ENCODE measurements at regions not wholly inside any gene's neighbourhood (a gene's known extent, or its start where the extent isn't known, plus 50 kb on each side); places are given as distances from the start of the nearest gene placed in this dataset.

DNA sequence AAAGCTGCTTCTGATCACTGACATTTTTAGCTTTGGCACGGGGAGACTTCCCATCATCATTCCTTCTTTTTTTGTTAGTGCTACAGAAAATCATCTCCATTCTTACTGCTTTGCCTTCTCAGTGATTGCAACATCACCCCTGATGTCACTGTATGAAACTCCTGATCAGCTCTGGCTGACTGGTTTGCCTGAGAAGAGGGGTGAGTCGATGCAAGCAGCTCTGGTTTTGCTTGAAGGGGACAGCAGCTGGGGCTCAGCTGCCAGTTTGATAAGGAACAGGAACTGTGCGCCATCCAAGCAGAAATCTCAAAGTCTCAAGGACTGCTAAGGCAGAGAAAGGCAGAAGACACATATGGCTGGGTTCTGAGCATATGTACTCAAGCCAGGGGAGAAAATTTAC lies 808.5 kb upstream of the CELF2 start:
- no peak for ATAC-seq
- intact Hi-C loops (cut with DNase I, micrococcal nuclease): no loop called here
- Mint-ChIP-seq H3K36me3 (ENCODE audit: low read depth) (no peaks in the 10 kb centered on the region), H3K27ac (no peak overlapping the region), H3K27me3 (peaks cover 7% of the 10 kb centered on the region), H3K4me3 (no peak overlapping the region), H3K4me1 (no peaks in the 10 kb centered on the region), H3K9me3 (ENCODE audit: low read depth) (peaks cover 6% of the 10 kb centered on the region)
- ChIA-PET CTCF (no interaction called here), POLR2A (no interaction called here)
- no peak for DNase-seq

DNA sequence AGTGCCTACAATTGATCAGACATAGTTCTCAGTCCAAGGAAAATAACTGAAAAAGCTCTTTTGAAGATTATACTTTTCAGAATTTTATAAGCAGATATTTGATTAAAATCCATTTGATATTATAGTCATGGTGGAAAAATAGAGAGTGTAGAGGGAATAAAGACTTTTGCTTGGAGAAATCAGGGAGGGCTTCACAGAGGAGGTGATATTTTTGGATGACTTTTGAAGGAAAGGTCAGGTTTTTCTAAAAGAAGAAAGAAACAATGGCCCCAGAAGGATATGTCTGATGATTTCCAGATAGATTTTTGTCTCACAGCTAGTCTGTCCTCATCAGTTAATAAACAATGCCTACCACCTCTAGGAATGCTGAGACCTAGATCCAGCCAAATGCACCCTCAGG lies 806.3 kb upstream of the CELF2 start:
- ChIA-PET CTCF (interaction anchor here (0.6 kb wide), 1 partner anchor 1399 kb away, joined by 5 read pairs; no protein-coding TSS in a partner anchor), POLR2A (no interaction called here)
- intact Hi-C loops (cut with DNase I, micrococcal nuclease): no loop called here
- H3K27ac Mint-ChIP-seq: no peak overlapping the region
- no peaks in the 10 kb centered on the region for H3K9me3 Mint-ChIP-seq (ENCODE audit: low read depth)
- H3K4me3 Mint-ChIP-seq: no peak overlapping the region
- H3K4me1 Mint-ChIP-seq: no peaks in the 10 kb centered on the region
- DNase-seq (no peak), ATAC-seq (no peak)
- H3K36me3 Mint-ChIP-seq (ENCODE audit: low read depth): no peaks in the 10 kb centered on the region
- H3K27me3 Mint-ChIP-seq: peaks cover 11% of the 10 kb centered on the region

DNA sequence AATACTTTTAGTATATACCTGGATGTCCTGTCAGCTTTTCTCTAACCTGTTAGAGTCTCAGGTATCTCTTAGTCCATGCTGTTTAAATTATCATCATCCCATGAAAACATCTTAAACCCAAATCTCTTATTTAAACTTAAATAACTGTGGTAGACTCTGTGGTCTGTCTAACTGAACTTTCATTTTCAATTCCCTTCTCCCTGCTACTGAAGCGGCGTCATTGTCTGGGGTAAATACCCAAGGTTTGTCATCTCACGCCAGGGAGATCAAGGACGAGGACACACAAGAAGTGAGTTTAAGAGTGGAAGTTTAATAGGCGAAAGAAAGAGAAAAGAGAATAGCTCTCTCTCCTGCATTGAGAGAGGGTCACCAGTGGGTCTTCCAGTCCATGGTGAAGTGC lies 804.4 kb upstream of the CELF2 start:
- POLR2A ChIA-PET: no interaction called here
- no peak for DNase-seq

DNA sequence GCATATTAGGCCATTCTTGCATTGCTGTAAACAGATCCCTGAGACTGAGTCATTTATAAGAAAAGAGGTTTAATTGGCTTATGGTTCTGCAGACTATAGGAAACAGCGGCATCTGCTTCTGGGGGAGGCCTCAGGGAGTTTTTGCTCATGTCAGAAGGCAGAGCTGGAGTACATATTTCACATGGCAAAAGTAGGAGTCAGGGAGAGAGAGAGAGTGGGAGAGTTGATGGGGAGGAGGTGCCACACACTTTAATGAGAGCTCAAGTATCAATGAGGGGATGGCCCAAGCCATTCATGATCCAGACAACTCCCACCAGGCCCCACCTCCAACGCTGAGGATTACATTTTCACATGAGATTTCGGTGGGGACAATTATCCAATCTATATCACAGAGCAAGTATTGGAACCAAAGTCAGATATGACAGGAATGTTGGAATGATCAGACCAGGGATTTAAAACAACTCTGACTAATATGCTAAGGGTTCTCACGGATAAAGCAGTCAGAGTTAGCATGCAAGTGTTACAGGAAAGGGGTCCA lies 795.3 kb upstream of the CELF2 start:
- H3K36me3 Mint-ChIP-seq (ENCODE audit: low read depth): no peaks in the 10 kb centered on the region
- H3K4me3 Mint-ChIP-seq: no peak overlapping the region
- no peaks in the 10 kb centered on the region for H3K9me3 Mint-ChIP-seq (ENCODE audit: low read depth)
- ChIA-PET POLR2A (no interaction called here), CTCF (no interaction called here)
- peaks cover 4% of the 10 kb centered on the region for H3K27me3 Mint-ChIP-seq
- ATAC-seq (no peak), DNase-seq (no peak)
- H3K4me1 Mint-ChIP-seq: no peaks in the 10 kb centered on the region
- H3K27ac Mint-ChIP-seq: no peak overlapping the region
- intact Hi-C loops (cut with DNase I, micrococcal nuclease): no loop called here

More for the DNA sequence above, 804.4 kb upstream of the CELF2 start:
- Mint-ChIP-seq H3K4me3 (no peak overlapping the region), H3K27me3 (peaks cover 10% of the 10 kb centered on the region), H3K27ac (no peak overlapping the region), H3K9me3 (ENCODE audit: low read depth) (no peaks in the 10 kb centered on the region), H3K4me1 (no peaks in the 10 kb centered on the region), H3K36me3 (ENCODE audit: low read depth) (no peaks in the 10 kb centered on the region)
- CTCF ChIA-PET: no interaction called here
- ATAC-seq: no peak
- intact Hi-C loops (cut with DNase I, micrococcal nuclease): no loop called here

DNA sequence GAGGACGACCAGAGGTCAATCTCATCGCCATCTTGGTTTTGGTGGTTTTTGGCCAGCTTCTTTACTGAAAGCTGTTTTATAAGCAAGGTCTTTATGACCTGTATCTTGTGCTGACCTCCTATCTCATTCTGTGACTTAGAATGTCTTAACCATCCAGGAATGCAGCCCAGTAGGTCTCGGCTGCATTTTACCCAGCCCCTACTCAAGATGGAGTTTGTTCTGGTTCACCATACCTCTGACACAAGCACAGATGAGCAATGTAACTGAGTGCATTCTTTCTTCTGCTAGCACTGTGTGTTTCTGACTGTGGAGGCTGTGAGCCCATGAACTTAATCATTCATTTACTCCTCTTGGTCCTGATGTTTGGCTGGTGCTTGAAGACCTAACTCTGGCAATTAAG lies 794.5 kb upstream of the CELF2 start:
- ChIA-PET POLR2A (interaction anchor here (0.6 kb wide), 1 partner anchor 223 kb away, joined by 3 read pairs; no protein-coding TSS in a partner anchor), CTCF (no interaction called here)
- no peak overlapping the region for H3K4me3 Mint-ChIP-seq
- H3K9me3 Mint-ChIP-seq (ENCODE audit: low read depth): no peaks in the 10 kb centered on the region
- peaks cover 2% of the 10 kb centered on the region for H3K27me3 Mint-ChIP-seq
- intact Hi-C loops (cut with DNase I, micrococcal nuclease): no loop called here
- DNase-seq: no peak
- no peaks in the 10 kb centered on the region for H3K4me1 Mint-ChIP-seq
- H3K36me3 Mint-ChIP-seq (ENCODE audit: low read depth): no peaks in the 10 kb centered on the region
- H3K27ac Mint-ChIP-seq: no peak overlapping the region
- no peak for ATAC-seq

DNA sequence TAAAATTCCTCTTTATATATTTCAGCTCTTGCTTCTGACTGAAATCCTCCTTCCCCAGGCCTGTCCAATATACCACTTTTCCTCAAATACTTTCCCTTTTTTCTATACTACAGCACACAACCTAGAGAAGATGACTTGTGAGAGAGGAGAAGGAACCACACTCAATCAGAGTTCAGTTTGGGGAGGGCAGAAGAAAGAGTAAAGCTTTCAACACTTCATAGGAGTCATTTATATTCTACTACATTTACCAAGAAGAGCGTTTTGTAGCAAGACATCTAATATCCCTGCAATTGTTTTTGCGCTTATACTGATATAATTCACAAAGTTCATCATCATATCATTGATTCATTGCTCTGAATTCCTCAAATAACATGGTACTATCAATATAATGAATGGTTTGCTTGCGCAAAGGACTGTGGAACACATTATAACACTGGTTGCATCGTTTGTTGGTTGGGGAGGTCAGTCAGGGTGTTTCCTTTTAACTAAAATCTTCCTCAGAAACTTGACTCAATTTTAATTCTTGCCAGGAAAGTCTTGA lies 792.5 kb upstream of the CELF2 start:
- Mint-ChIP-seq H3K27me3 (peaks cover 6% of the 10 kb centered on the region), H3K4me3 (no peak overlapping the region), H3K9me3 (ENCODE audit: low read depth) (peaks cover 2% of the 10 kb centered on the region), H3K27ac (no peak overlapping the region), H3K4me1 (no peaks in the 10 kb centered on the region), H3K36me3 (ENCODE audit: low read depth) (no peaks in the 10 kb centered on the region)
- intact Hi-C loops (cut with DNase I, micrococcal nuclease): no loop called here
- DNase-seq (no peak), ATAC-seq (no peak)
- ChIA-PET POLR2A (no interaction called here), CTCF (no interaction called here)

DNA sequence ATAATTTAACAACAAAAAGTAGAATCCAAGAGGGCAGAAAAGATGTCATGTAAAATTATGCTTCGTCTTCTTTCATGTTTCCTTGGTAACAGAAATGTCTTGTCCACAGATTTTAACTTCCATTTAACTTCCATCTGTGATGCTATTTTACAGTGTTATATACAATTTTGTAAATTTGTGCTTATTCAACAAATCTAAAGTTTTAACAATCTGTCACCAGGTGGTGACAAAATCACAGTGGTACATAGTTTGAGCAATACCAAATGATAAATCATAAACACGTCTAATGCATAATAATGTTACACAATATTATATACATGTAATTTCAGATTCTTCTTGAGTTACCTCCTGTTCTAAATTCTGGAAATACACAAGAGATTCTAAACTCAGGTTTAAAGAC lies 784.4 kb upstream of the CELF2 start:
- Mint-ChIP-seq H3K36me3 (ENCODE audit: low read depth) (no peaks in the 10 kb centered on the region), H3K4me1 (no peaks in the 10 kb centered on the region), H3K4me3 (no peak overlapping the region), H3K27me3 (peaks cover 17% of the 10 kb centered on the region), H3K9me3 (ENCODE audit: low read depth) (peaks cover 2% of the 10 kb centered on the region), H3K27ac (no peak overlapping the region)
- ATAC-seq: no peak
- no peak for DNase-seq
- intact Hi-C loops (cut with DNase I, micrococcal nuclease): loop anchor here in 1 of 2 experiments (5.0 kb wide), 2 partner anchors 444 to 1239 kb away; no protein-coding TSS in a partner anchor
- ChIA-PET POLR2A (no interaction called here), CTCF (no interaction called here)

DNA sequence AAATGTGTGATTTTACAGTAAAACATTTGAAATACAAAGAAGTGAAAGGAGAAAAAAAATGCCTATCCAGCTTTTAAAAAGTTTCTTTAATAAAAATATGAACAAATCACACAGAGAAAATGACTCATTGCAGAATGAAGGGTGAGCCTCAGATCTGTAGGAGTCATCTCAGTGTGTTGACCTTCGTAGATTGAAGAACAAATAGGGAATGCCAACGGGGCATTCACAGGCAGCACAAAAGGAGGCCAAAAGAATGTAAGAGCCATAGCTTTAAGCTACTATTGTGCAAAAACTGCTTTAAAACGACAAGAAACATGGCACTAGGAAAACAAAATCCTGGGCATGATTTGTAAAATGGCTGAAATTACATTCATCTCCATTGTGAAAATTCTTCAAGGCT lies 782.7 kb upstream of the CELF2 start:
- DNase-seq (no peak), ATAC-seq (no peak)
- ChIA-PET POLR2A (no interaction called here), CTCF (no interaction called here)
- Mint-ChIP-seq H3K4me1 (no peaks in the 10 kb centered on the region), H3K27ac (no peak overlapping the region), H3K4me3 (no peak overlapping the region), H3K36me3 (ENCODE audit: low read depth) (no peaks in the 10 kb centered on the region), H3K27me3 (peaks cover 16% of the 10 kb centered on the region), H3K9me3 (ENCODE audit: low read depth) (no peaks in the 10 kb centered on the region)
- intact Hi-C loops (cut with DNase I, micrococcal nuclease): no loop called here

DNA sequence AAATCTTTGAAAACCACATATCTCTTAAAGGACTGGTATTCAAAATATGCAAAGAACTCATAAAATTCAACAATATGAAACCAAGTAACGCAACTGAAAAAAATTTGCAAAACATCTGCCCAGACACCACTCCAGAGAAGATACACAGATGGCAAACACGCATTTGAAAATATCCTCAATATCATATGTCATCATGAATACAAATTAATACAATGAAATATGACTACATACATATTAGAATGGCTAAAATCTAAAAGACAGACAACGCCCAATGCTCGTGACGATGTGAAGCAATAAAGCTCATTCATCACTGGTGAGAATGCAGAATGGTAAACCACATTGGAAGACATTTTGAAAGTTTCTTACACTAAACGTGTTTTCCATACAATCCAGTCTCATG lies 770.1 kb upstream of the CELF2 start:
- ChIA-PET CTCF (no interaction called here), POLR2A (no interaction called here)
- Mint-ChIP-seq H3K27me3 (peaks cover 9% of the 10 kb centered on the region), H3K36me3 (ENCODE audit: low read depth) (no peaks in the 10 kb centered on the region), H3K9me3 (ENCODE audit: low read depth) (no peaks in the 10 kb centered on the region), H3K27ac (no peak overlapping the region), H3K4me1 (no peaks in the 10 kb centered on the region), H3K4me3 (no peak overlapping the region)
- intact Hi-C loops (cut with DNase I, micrococcal nuclease): no loop called here
- ATAC-seq: no peak
- DNase-seq: no peak

DNA sequence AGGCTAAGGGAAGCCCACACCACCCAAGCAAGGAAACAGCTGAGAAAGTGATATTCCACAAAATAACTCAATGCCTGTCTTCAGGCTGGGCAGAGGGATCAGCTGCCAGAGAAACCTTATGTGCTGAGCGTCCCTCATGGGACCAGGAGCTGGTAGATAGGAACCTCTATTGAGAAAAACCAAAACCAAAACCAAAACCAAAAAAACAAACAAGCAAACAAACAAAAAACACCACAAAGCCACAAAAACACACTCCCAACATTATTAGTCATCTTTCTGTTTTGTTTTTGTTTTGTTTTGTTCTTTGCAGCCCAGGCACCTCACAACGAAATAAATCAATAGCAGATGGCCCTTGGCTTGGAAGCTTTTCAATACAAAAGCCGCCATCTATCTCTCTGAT lies 760.8 kb upstream of the CELF2 start:
- H3K27ac Mint-ChIP-seq: no peak overlapping the region
- no peaks in the 10 kb centered on the region for H3K27me3 Mint-ChIP-seq
- intact Hi-C loops (cut with DNase I, micrococcal nuclease): no loop called here
- DNase-seq: no peak
- H3K4me1 Mint-ChIP-seq: no peaks in the 10 kb centered on the region
- peaks cover 9% of the 10 kb centered on the region for H3K9me3 Mint-ChIP-seq (ENCODE audit: low read depth)
- no peak for ATAC-seq
- ChIA-PET POLR2A (no interaction called here), CTCF (no interaction called here)
- H3K36me3 Mint-ChIP-seq (ENCODE audit: low read depth): no peaks in the 10 kb centered on the region
- H3K4me3 Mint-ChIP-seq: no peak overlapping the region

DNA sequence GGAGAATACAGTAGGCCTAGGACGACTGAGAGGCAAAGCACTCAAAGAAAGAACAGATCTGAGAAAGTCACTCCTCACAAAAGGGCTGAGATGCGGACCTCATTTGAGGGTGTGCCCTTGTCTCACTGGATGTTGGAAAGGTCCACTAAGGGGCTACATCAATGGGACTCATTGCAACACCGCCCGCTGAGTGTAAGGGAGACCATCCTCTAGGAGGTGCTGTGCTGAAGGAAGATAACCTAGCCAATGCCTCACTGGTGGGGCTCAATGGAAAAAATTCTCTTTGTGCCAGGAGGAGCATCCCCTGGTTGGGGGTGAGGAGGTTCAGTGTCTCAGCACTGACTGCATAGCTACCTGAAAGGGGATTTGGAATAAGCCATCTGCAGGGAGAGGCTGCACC lies 758.7 kb upstream of the CELF2 start:
- Mint-ChIP-seq H3K27me3 (no peaks in the 10 kb centered on the region), H3K27ac (no peak overlapping the region), H3K4me1 (no peaks in the 10 kb centered on the region), H3K9me3 (ENCODE audit: low read depth) (peaks cover 9% of the 10 kb centered on the region), H3K36me3 (ENCODE audit: low read depth) (no peaks in the 10 kb centered on the region), H3K4me3 (no peak overlapping the region)
- CTCF ChIA-PET: no interaction called here
- no peak for DNase-seq
- POLR2A ChIA-PET: no interaction called here
- intact Hi-C loops (cut with DNase I, micrococcal nuclease): no loop called here
- no peak for ATAC-seq

DNA sequence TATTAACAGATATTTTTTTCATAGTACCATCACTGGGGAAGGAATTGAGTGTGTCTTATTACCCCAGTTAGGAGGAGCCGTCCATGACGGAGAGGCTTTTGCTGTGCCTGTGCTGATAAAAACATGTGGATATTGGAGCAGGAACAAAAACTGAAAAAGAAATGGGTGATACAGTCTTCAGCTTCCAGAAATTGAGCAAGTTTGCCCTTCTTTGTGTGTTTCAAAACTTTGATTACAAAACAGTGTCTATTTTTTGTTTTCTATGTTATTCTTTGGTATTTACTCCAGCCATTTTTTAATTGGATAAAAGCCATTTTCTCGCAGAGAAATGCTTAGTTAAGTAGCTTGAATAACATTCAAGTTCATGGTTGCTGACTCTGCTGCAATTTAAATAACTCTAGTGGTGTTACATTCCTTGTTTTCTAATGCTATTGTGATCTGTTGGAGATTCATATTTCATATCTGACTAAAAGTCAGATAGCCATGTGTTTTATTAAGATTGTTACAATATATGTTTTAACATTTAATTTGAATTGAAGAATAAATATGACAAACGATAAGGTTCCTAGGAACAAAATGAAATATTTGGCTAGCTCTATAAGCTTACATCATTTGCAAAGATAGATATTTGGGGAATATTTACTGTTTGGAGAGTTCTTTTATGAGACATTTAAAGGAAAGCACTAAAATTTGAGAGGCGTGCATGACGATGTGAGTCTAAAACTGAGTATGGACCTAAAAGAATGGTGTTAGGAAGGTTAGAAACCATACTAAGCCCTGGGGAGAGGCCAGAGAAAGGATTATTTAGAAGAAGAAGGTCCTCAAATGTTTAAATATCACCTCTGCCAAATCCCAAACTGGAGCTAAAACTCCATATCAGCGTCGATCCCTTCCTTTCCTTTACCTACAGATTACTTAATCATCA lies 747.3 kb upstream of the CELF2 start:
- H3K4me1 Mint-ChIP-seq: no peaks in the 10 kb centered on the region
- no peak overlapping the region for H3K4me3 Mint-ChIP-seq
- peaks cover 1% of the 10 kb centered on the region for H3K27me3 Mint-ChIP-seq
- no peaks in the 10 kb centered on the region for H3K36me3 Mint-ChIP-seq (ENCODE audit: low read depth)
- H3K9me3 Mint-ChIP-seq (ENCODE audit: low read depth): no peaks in the 10 kb centered on the region
- intact Hi-C loops (cut with DNase I, micrococcal nuclease): no loop called here
- ChIA-PET POLR2A (no interaction called here), CTCF (interaction anchor here (1.3 kb wide), 1 partner anchor 10 kb away, joined by 3 read pairs; no protein-coding TSS in a partner anchor)
- H3K27ac Mint-ChIP-seq: no peak overlapping the region
- ATAC-seq: no peak
- no peak for DNase-seq
